Stimulated activated naive CD8-positive, alpha-beta T cell treated with anti-CD3 and anti-CD28 coated beads, Interleukin-15, Interleukin-2, amounts not matched to agents 100 ng/mL and 50 ng/mL, for 24 hours (primary cell): ENCODE measurements at regions not wholly inside any gene's neighbourhood (a gene's known extent, or its start where the extent isn't known, plus 50 kb on each side); places are given as distances from the start of the nearest gene placed in this dataset.

Experiments
- H3K27ac Mint-ChIP-seq: one replicate; pipeline ENCODE4 v1.8.0; 2021; ENCODE audit warnings: mild to moderate bottlenecking, mixed read lengths
- H3K27me3 Mint-ChIP-seq: one replicate; pipeline ENCODE4 v1.8.0; 2021; ENCODE audit warnings: mixed read lengths
- H3K36me3 Mint-ChIP-seq: one replicate; pipeline ENCODE4 v1.8.0; 2021; ENCODE audit warnings: low read depth, mixed read lengths
- H3K4me1 Mint-ChIP-seq: one replicate; pipeline ENCODE4 v1.8.0; 2021; ENCODE audit warnings: low read depth, mixed read lengths
- H3K4me3 Mint-ChIP-seq: one replicate; pipeline ENCODE4 v1.8.0; 2021; ENCODE audit warnings: mild to moderate bottlenecking, mixed read lengths
- H3K9me3 Mint-ChIP-seq: one replicate; pipeline ENCODE4 v1.8.0; 2021; ENCODE audit warnings: mixed read lengths

DNA sequence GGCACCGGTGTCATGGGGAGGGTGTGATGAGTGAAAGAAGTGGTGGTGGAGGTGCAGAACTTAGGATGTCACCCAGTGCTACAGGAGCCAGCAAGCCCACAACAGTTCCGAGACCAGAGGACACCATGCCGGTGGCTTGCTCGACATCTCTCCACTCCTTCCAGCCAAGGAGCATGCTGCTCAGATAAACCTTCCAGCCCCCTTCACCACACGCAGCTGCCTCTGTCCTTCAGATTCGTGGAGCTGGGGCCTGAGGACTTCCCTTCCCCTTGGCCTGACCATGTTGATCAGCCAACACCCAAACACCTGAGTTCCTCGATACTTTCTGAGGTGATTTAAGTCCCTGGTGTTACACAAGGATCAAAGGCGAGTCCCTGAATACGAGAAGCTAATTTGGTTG, 188.8 kb upstream of the FOXF1 start:
- Mint-ChIP-seq H3K4me3 (no peak overlapping the region), H3K36me3 (no peaks in the 10 kb centered on the region), H3K27ac (no peak overlapping the region), H3K9me3 (peaks cover 5% of the 10 kb centered on the region), H3K27me3 (peaks cover 13% of the 10 kb centered on the region), H3K4me1 (no peaks in the 10 kb centered on the region)

GRCh38 chr16:86322283-86322682, 188.0 kb upstream of the FOXF1 start:
- no peaks in the 10 kb centered on the region for H3K4me1 Mint-ChIP-seq
- no peak overlapping the region for H3K27ac Mint-ChIP-seq
- peaks cover 5% of the 10 kb centered on the region for H3K9me3 Mint-ChIP-seq
- H3K27me3 Mint-ChIP-seq, result peaks cover 17% of the 10 kb centered on the region
- H3K36me3 Mint-ChIP-seq, result no peaks in the 10 kb centered on the region
- no peak overlapping the region for H3K4me3 Mint-ChIP-seq

DNA sequence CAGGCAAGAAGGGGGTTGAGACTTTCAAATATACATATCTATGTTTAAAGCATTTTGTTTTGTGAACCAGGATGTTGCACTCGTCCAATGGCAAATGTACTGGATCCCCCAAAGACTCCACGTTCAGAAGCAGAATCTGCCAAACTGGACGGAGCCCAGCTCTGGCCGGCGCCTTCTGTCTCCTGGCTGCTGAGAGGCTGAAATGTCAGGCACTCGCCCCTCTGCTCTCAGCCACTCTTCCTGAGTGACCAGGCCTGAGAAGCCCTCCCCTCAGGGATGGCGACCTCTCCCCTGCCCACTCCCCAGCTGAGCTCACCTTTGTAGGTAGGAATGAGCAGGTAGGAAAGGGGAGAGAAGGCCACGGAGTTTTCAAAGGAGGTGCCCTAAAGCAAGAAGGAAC, 187.5 kb upstream of the FOXF1 start:
- Mint-ChIP-seq H3K27me3 (peaks cover 19% of the 10 kb centered on the region), H3K36me3 (no peaks in the 10 kb centered on the region), H3K9me3 (peaks cover 5% of the 10 kb centered on the region), H3K4me1 (no peaks in the 10 kb centered on the region), H3K4me3 (no peak overlapping the region), H3K27ac (no peak overlapping the region)

DNA sequence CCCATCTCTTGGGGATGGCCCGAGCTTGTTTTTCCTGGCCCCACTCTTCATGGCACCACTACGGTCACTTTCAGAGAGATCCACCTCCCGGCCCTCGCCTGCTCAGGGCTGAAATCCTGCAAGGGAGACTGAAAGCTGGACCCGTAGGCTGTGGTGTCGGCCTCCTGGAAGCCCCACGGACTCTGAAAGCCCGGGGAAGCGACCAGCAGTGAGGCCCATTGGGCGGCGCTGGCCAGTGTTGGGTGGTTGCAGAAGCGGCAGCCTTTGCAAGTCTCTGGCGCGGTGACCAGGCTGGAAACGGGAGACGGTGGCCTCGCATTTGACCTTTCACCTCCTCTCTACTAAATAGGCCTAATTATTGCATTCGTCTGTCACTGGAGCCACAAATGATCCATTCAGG, 186.0 kb upstream of the FOXF1 start:
- H3K9me3 Mint-ChIP-seq, result peaks cover 5% of the 10 kb centered on the region
- H3K36me3 Mint-ChIP-seq, result no peaks in the 10 kb centered on the region
- H3K4me3 Mint-ChIP-seq, result no peak overlapping the region
- H3K27me3 Mint-ChIP-seq, result peaks cover 26% of the 10 kb centered on the region
- H3K4me1 Mint-ChIP-seq, result no peaks in the 10 kb centered on the region
- H3K27ac Mint-ChIP-seq, result no peak overlapping the region

GRCh38 chr16:86325360-86325759, 185.0 kb upstream of the FOXF1 start:
- Mint-ChIP-seq H3K27ac (no peak overlapping the region), H3K9me3 (peaks cover 5% of the 10 kb centered on the region), H3K4me3 (no peak overlapping the region), H3K36me3 (no peaks in the 10 kb centered on the region), H3K27me3 (peaks cover 33% of the 10 kb centered on the region), H3K4me1 (no peaks in the 10 kb centered on the region)

DNA sequence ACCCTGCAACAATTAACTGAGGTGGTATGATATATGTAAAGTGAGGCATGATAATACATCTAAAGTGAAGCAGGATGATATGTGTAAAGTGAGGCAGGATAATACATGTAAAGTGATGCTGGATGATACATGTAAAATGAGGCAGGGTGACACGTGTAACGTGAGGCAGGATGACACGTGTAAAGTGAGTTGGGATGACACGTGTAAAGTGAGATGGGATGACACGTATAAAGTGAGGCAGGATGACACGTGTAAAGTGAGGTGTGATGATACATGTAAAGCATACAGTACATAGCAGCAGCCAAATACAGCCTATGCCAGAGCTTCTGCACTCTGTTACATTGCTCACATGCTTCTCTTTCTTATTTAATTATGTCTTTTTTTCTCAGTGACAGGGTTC, 184.4 kb upstream of the FOXF1 start:
- Mint-ChIP-seq H3K27me3 (peaks cover 30% of the 10 kb centered on the region), H3K9me3 (peaks cover 5% of the 10 kb centered on the region), H3K27ac (no peak overlapping the region), H3K36me3 (no peaks in the 10 kb centered on the region), H3K4me1 (no peaks in the 10 kb centered on the region), H3K4me3 (no peak overlapping the region)

GRCh38 chr16:86327321-86327720, 183.0 kb upstream of the FOXF1 start:
- Mint-ChIP-seq H3K4me1 (no peaks in the 10 kb centered on the region), H3K9me3 (peaks cover 5% of the 10 kb centered on the region), H3K27me3 (peaks cover 22% of the 10 kb centered on the region), H3K36me3 (no peaks in the 10 kb centered on the region), H3K4me3 (no peak overlapping the region), H3K27ac (no peak overlapping the region)

- H3K9me3 Mint-ChIP-seq, result no peaks in the 10 kb centered on the region
- H3K36me3 Mint-ChIP-seq, result no peaks in the 10 kb centered on the region
- no peak overlapping the region for H3K27ac Mint-ChIP-seq
- no peak overlapping the region for H3K4me3 Mint-ChIP-seq
- H3K27me3 Mint-ChIP-seq, result peaks cover 33% of the 10 kb centered on the region
- no peaks in the 10 kb centered on the region for H3K4me1 Mint-ChIP-seq
Observed at GRCh38 chr16:86330906-86331305, 179.4 kb upstream of the FOXF1 start.

DNA sequence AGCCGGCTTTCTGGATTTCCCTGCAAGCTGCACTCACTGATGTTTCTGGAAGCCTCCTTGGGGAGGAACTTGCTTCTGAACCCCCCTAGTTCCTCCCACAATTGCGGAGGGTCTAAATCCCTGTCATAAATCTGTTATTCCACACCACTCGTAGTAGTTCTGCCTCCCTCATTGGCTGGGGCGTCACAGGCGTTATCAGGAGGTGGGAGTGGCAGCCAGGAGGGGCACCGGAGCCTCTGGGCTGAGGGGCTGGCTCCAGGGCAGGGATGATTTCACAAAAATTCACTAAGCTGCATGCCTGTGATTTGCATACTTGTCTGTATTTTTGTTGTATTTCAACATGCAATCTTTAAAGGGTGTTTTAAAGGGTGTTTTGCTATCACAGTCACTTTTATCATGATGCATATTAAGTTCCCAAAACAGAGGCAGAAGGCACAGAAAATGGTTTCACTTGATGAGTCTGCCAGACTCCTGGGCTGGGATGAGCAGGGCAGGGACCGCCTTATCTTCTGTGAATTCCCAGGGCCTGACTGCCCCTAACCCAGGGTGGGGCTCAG, 176.2 kb upstream of the FOXF1 start:
- no peaks in the 10 kb centered on the region for H3K4me1 Mint-ChIP-seq
- no peaks in the 10 kb centered on the region for H3K36me3 Mint-ChIP-seq
- H3K27ac Mint-ChIP-seq, result no peak overlapping the region
- no peaks in the 10 kb centered on the region for H3K9me3 Mint-ChIP-seq
- H3K4me3 Mint-ChIP-seq, result no peak overlapping the region
- H3K27me3 Mint-ChIP-seq, result peaks cover 21% of the 10 kb centered on the region

- Mint-ChIP-seq H3K4me1 (no peaks in the 10 kb centered on the region), H3K27me3 (peaks cover 17% of the 10 kb centered on the region)
Observed at GRCh38 chr16:86335266-86336172, 174.8 kb upstream of the FOXF1 start.

DNA sequence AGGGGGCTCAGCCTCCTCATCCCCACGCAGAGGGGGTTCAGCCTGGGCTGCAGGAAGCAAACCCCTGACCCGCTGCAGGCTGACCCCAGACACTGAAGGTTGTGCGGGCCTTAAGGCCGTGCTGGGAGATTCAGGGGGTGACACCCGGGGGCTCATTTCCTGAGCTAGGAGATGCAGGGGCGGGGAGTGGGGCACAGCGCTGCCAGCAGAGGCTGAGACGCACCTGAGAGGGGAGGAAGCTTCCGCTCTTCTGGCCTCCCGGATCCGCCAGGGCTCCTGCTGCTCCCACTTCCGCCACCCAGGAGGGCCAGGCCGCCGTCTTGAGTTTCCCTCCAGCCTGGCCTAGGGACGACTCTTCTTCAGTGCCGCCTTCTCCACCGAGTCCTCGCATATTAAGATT, 173.2 kb upstream of the FOXF1 start:
- Mint-ChIP-seq H3K9me3 (no peaks in the 10 kb centered on the region), H3K4me3 (no peak overlapping the region), H3K27me3 (peaks cover 33% of the 10 kb centered on the region), H3K4me1 (no peaks in the 10 kb centered on the region), H3K36me3 (no peaks in the 10 kb centered on the region), H3K27ac (no peak overlapping the region)

More at GRCh38 chr16:86335266-86336172, 174.8 kb upstream of the FOXF1 start:
- Mint-ChIP-seq H3K27ac (no peak overlapping the region), H3K4me3 (no peak overlapping the region), H3K36me3 (no peaks in the 10 kb centered on the region), H3K9me3 (no peaks in the 10 kb centered on the region)

GRCh38 chr16:86337581-86338402, 172.5 kb upstream of the FOXF1 start:
- H3K9me3 Mint-ChIP-seq, result no peaks in the 10 kb centered on the region
- no peak overlapping the region for H3K4me3 Mint-ChIP-seq
- H3K36me3 Mint-ChIP-seq, result no peaks in the 10 kb centered on the region
- no peaks in the 10 kb centered on the region for H3K4me1 Mint-ChIP-seq
- H3K27ac Mint-ChIP-seq, result no peak overlapping the region
- peaks cover 39% of the 10 kb centered on the region for H3K27me3 Mint-ChIP-seq

GRCh38 chr16:86338403-86339115, 171.8 kb upstream of the FOXF1 start:
- no peak overlapping the region for H3K27ac Mint-ChIP-seq
- H3K27me3 Mint-ChIP-seq, result peaks cover 42% of the 10 kb centered on the region
- H3K4me3 Mint-ChIP-seq, result no peak overlapping the region
- H3K9me3 Mint-ChIP-seq, result no peaks in the 10 kb centered on the region
- H3K4me1 Mint-ChIP-seq, result no peaks in the 10 kb centered on the region
- no peaks in the 10 kb centered on the region for H3K36me3 Mint-ChIP-seq

GRCh38 chr16:86342161-86342834, 168.0 kb upstream of the FOXF1 start:
- Mint-ChIP-seq H3K27me3 (peaks cover 57% of the 10 kb centered on the region), H3K9me3 (peaks cover 9% of the 10 kb centered on the region), H3K36me3 (no peaks in the 10 kb centered on the region), H3K4me3 (no peak overlapping the region), H3K4me1 (no peaks in the 10 kb centered on the region), H3K27ac (no peak overlapping the region)
